ENCODE measurements at regions not wholly inside any gene's neighbourhood (a gene's known extent, or its start where the extent isn't known, plus 50 kb on each side); places are given as distances from the start of the nearest gene placed in this dataset.

DNA sequence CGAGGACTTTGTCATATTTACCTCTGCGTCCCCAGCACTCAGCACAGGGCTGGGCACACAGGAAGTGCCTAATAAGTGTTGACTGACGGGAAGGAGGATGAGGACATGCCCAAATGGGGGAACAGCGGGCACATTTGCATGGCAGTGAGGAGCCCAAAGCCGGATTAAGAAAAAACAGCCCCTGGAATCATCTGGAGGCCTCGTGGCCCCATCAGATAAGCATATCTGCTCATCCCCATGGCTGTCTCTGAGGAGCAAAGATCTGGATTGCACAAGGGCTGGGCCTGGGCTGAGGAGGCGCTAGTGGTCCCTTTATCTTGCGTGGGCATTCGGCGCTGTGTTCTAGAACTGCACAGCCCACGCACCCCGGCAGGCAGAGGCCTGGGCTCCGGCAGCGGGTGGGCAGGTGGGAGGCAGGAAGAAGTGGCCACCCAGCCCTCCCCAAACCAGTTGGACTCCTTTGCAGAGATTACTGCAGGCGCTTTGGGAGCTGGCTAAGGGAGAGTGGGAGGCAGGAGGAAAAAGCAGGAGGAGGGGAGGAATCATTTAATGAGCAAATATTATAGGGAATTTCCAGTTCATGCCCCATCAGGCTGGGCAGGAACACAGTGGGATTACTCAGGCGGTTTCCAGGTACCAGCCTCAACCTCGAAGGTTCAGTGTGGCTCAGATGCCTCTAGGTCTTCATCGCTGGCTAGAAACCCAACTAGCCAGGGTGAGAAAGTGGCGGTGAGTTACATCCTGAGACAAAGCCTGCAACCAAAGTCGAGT lies 108.1 kb downstream of the CEBPB start:
- DNase-seq (ENCODE audit: low read depth in 2 of 2), result no peak

DNA sequence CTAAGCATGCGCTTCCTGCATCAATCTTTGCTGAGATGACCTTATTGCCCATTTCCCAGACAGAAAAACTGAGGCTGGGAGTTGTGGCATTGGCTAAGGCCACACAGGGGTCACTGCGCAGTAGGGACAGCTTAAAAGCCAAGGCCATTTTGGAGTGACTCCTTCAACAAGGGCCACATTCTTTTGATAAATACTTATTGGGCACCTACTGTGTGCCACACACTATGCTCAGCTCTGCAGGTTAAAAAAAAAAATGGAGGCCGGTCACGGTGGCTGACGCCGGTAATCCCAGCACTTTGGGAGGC lies 108.6 kb downstream of the CEBPB start:
- DNase-seq (ENCODE audit: low read depth in 2 of 2), result no peak

DNA sequence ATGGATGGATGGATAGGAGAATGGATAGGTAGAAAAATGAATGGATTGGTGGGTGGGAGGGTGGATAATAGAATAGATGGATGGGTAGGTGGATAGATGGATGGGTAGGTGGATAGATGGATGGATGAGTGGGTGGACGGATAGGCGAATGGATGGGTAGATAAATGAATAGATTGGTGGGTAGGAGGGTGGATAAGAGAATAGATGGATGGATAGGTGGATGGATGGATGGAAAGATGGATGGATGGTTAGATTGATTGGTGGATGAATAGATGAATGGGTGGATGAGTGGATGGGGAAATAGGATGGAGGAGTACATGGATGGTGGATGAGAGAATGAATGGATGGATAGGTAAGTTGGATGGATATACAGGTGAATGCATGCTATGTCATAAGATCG lies 110.5 kb downstream of the CEBPB start:
- no peak for DNase-seq (ENCODE audit: low read depth in 2 of 2)

DNA sequence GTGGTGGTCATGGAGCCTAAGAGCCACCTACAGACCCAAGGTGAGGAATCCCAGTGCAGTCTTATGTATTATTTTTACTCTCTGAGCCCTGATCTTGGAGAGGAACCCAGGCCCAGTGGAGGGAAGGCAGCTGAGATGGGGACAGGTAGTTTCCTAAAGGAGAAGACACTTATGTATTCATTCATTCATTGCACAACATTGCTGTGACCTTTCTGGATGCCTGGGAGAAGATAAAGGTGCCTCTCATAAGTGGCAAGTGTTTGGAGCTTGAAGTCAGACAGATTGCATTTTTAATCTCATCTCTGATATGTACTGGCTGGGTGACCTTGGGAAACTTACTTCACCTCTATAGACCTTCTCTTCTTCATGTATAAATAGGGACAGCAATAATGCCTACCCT lies 111.1 kb downstream of the CEBPB start:
- DNase-seq (ENCODE audit: low read depth in 2 of 2), result no peak

DNA sequence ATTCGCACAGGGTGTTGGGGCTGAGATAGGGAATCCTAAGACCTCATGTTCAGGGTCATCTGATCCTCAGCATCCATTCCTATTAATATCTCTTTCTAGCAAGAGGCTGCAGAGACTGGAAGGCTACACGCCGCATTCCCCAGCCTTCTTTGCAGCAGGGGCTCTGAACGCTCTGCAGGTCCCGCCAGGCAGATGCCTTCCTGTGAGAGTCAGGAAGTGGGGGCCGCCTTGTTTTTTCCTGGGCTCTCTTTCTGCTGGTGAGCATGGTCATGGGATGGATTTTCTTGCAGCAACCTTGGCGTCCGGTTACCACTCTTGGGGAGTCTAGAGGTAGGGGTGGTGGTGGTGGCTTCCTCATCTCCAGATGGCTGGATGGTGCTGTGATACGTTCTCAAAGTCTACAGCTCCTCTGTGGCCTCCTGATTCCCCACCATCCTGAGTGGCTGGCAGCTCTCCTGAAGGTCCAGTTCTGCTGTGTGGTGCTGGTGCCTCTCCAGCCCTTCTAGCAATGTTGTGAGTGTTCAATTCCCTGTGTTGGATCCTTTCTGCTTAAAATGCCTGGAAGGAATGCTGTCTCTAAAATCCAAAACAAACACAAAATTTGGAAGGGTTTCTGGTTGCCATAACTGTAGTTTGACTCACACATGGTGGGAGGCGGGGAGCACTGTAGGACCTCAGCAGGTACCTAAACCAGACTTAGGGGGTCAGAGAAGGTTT lies 111.9 kb downstream of the CEBPB start:
- DNase-seq (ENCODE audit: low read depth in 2 of 2), result no peak

DNA sequence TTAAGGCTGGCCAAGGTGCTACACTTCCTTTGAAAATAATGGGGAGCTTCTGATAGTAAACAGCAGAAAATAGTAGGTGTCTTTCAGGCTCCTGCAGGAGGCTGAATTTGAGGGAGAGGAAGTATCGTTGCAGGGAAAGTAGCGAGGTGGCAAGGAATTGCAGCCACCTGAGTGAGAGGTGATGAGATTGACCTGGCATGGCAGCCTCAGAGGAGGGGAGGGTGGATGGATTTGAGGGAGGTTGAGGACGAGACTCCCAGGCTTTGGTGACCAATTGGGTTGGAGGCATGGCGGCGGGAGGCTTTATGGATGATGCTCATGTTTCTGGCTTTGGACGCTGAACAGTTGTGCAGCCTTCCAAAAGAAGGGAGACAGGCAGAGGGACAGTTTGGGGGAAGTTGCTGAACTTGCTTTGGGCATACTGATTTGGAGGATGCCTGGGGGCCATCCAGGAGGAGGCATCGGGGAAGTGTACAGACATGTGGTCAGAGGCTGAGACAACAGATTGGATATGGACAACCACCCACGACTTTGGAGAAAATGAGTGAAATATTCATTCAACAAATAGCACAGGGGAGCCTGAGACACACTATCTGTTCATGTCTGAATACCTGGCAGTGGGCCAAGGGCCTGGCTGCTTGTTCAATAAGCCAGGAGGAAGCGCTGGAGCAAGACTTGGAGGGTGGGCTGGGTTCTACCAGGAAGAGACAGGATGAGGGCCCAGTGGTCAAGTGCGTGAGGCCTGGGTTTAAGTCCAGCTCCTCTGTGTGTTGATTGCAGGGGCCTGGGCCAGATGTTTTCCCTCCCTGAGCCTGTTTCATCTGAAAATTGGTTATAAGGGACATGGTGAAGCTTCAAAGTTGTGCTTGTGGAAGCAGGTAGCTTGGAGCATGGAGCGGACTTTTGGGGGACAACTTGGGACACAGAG lies 113.2 kb downstream of the CEBPB start:
- DNase-seq (ENCODE audit: low read depth in 2 of 2), result no peak

DNA sequence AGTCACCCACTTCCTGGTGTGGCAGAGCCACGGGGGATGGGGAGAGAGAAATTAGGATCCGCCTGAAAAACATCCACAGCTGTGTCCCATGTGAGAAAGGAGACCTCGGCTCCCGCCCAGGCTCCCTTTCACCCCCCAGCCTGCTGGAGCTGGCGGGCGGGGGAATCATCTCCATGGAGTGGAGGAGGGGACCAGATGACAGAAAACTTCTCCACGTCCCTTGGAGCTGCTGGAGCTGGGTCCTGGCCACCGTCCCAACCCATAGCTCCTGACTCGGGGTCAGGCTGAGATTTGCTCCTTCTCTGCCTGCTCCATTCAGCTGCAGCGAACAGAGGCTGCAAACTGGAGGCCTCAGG lies 113.8 kb downstream of the CEBPB start:
- no peak for DNase-seq (ENCODE audit: low read depth in 2 of 2)

DNA sequence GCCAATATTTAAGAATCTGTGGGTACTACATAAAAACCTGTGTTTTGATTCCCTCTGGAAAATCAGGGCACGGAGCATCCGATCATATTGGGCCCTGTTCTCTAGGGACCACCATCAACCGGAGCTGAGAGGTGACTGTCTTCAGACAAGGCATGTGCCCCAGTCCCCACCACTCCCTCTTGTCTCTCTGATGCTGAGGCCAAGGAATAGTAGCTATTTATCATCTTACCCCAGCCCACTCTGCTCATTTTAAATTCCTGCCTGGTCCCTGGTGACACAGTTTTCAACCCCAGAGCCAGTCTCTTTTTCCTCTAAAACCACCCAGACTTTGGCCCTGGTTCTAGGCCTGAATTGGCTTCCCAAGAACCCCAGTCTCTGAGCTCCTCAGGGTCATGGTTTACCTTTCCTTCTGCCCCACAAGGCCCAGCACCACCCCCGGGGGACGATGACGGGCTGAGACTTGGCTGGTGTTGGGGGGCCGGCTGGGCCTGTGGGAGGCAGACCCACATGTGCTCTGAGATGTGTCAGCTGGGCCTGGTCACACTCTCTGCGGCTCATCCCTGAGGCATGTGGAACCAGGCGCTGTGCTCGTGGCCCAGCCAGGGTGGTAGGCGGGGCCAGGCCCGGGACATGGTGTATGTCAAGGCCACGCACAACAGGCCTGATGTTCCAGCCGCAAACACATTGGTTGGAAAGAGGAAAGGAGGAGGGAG lies 114.4 kb downstream of the CEBPB start:
- no peak for DNase-seq (ENCODE audit: low read depth in 2 of 2)

DNA sequence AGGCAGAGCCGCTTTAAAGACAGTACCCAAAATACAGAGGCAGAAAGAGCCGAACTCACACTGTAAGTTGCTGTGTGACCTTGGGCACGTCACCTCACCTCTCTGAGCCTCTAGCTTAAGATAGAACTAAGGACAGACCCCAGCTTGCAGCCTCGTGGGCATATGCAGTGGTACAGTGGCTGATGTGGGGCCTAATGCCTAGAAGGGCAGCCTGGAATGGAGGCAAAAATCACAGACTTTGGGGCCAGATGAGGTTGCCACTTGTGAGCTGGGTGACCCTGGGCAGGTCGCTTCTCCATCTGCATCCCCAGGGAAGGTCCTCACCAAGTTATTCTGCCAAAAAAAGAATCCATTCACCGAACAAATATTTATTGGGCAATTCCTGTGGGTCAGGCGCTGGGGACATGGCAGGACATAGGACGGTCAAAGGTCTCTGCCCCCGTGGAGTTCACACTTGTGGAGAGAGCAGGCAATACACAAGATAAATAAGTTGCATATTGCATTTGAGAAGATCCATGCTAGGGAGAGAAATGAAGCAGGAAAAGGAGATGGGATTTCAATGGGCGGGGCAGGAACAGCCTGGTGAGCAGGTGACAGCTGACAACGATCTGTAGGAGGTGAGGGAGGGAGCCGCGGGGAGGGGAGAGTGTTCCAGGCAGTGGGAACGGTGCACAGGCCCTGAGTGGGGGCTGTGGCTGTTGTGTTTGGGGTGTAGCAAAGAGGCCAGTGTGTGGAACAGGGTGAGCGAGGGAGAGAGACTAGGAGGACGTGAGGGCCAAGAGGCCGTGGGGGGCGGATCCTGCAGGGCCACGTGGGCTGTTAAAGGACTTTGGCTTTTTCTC lies 115.2 kb downstream of the CEBPB start:
- no peak for DNase-seq (ENCODE audit: low read depth in 2 of 2)

DNA sequence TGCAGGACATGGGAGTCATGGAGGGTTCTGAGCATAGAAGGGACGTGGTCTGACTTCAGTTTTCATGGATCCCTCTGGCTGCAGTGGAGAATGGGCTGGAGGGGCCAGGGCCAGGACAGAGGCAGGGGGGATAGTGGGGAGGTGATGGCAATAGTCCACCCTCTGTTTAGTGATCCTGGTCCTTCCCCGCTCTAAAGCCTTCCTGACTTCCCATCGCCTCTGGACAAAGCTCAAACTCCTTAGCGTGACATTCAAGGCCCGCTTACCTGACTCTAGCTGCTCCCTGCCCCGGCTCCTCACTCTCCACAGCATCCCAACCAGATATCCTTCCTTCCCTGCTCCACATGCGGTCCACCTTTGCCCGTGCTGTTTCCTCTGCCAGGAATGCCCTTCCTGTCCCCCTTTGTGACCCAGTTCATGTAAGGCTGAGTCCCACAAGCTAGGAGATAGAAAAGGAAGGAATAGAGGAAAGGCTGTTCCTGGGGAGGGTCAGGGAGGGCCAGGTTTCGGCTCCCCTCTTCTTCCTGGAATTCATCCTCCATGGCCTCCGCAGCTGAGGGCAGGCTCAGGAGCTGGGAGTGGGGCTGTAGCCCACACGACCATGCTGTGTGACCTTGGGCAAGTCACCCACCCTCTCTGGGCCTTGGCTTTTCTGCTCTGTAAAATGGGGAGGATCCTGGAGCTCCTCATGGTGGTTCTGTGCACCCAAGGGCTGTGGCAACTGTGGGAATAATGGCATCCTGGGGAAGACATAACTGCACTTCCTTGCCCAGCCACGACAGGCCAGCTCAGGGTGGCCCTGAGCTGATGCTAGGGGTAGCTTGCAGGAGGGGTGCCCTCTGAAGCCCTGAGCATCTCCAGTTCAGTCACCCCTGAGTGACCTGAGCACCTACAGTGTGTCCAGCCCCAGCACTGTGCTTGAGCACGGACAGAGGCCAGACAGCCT lies 116.1 kb downstream of the CEBPB start:
- no peak for DNase-seq (ENCODE audit: low read depth in 2 of 2)

DNA sequence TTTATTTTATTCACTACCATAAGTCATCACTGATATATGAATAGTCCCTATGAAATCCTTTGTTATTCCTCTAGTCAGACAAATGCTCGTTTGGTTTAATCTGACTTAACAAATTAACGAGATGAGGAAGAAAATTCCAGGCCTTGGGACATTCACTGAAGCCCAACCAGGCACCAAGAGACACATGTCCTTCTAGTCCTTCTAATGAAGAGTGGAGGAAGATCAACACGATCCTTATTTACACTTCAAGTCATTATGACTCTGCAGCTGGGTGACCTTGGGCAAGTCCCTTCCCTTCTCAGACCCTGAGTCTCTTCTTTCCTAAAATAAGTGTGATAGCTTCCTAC lies 117.5 kb downstream of the CEBPB start:
- DNase-seq (ENCODE audit: low read depth in 2 of 2), result no peak

DNA sequence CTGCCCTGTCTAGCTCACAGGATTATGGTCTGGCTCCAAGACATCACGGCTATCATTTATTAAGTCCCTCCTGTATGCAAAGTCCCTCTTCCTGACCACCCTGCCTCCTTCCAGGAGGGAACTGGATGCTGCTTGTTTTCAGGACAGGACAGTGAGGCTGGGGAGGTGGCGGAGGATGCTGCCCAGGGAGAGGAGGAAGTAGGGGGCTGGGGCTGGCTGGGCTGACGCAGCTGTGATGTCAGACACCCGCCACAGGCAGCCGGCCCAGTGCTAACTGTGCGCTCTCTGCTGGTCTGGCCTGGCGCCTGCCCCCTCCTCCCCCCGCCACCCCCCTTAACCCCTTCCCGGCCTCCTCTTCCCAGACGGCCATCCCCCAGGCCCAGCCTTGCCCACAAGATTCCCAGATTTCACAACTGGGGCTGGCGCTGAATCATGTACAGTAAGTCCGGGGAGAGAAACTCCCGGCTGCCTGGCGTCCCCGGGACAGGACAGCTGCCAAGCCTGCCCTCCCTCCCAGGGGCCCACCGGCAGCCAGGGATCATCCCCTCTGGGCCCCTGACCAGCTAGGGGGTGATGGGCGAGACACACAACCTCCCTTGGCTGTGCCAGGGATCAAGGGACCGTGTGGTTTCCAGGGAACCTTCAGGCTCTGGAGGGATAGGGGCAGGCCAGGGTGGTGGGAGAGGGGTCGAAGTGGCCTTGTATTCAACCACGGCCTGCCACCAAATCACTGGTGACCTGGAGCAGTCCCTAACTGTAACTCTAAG lies 118.1 kb downstream of the CEBPB start:
- no peak for DNase-seq (ENCODE audit: low read depth in 2 of 2)

DNA sequence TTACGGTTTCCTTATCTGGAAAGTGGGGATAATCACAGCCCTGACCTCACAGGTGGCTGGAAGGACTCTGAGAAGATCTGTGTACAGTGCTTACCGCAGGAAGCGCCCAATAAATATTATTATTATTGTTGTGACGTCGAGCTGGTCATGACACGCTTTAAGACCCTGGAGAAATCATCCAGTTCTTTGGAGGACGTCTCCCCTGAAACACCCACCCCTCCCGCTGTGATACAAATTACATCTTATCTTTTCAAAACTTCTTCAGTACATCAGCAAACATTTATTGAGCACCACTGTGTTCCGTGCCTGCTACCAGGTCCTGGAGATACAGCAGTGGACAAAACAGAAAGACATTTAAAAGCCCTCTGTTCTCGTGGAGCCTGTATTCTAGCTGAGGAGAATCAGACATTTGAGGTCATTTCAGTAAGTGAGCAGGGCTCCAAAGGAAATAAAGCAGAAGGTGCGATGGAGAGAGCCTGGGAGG lies 118.7 kb downstream of the CEBPB start:
- DNase-seq (ENCODE audit: low read depth in 2 of 2), result no peak

DNA sequence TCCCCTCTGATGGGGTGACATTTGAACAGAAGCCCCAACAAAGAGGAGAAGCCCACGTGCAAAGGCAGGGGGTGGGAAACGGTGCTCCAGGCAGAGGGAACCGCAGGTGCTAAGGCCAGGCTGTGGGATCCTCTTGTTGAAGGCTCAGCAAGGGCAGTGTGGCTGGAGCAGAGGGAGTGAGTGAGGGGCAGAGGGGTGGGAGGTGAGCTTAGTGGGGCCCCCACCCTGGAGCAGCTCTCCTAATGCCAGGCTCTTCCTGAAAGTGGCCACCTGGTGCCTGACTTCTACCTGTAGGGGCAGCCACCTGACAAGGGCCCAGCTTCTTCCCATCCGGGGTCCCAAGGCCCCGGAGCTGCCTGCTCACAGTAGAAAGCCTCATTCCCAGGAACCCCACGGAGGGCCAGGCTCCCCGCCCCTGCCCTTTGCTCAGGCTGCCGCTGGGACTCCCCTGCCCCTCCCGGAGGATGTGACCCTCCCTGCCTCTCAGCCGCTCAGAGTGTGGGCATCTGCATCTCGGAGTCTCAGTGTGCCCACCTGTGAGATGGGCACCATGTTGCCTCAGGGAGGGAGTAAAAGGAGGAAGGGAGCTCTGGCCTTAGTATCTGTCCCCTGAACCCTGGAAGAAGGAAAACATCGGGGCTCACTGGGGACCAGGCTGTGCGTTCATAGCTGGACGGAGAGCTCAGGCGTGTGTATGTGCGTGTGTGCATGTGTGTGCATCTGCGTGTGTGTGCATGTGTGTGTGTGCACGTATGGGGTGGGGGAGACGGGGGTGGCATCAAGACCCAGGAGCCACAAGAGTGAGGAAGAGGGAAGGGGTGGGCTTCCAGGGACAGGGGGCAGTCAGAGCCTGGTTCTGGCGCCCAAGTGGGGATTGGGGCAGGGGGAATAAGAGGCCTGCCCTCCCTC lies 119.4 kb downstream of the CEBPB start:
- no peak for DNase-seq (ENCODE audit: low read depth in 2 of 2)

DNA sequence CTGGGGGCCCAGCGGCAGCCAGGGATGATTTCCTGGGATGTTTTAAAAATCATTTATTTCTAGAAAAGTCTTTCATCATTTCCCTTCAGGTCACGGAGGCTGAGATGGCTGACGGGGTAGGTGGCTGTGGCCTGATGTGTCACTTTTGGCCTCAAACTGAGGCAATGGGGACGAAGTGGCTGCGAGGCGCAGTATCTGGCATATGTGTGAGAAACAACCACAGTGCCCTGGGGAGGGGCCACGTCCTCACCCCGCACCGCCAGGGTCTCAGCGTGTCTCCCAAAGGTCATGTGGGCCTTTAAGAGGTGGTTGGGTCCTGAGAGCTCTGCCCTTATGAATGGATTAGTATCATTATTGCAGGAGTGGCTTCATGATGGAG lies 120.0 kb downstream of the CEBPB start:
- no peak for DNase-seq (ENCODE audit: low read depth in 2 of 2)

DNA sequence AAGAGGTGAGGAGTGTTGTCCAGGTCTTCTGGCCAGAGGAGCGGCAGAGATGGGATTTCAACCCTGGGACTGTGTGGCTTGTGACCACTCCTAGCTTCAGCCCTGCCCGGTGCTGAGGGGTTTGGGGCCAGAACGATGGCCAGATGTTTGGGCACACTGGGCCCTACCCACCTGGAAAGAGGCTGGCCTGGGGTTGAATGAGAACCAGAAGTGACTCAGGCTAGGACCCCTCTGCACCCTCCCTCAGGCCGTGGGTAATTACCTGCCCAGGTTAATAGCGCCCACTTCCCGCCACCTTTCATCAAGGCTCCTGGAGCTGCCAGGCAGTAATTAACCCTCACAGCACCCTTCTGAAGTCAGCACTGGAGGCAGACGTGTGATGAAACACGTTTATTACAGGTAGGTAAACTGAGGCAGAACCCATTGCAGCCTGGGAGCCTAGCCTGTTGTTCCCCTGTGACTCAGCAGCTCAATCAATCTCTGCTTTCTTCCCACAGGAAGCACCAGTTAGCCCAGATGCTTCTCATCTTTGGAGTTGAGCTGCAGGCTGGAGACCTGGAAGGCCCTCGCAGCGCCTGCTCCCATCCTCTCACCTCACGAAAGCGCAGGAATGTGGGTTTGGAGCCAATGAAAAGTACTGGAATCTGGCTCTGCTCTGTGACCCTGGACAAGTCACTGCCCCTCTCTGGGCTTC lies 120.8 kb downstream of the CEBPB start:
- DNase-seq (ENCODE audit: low read depth in 2 of 2), result no peak

DNA sequence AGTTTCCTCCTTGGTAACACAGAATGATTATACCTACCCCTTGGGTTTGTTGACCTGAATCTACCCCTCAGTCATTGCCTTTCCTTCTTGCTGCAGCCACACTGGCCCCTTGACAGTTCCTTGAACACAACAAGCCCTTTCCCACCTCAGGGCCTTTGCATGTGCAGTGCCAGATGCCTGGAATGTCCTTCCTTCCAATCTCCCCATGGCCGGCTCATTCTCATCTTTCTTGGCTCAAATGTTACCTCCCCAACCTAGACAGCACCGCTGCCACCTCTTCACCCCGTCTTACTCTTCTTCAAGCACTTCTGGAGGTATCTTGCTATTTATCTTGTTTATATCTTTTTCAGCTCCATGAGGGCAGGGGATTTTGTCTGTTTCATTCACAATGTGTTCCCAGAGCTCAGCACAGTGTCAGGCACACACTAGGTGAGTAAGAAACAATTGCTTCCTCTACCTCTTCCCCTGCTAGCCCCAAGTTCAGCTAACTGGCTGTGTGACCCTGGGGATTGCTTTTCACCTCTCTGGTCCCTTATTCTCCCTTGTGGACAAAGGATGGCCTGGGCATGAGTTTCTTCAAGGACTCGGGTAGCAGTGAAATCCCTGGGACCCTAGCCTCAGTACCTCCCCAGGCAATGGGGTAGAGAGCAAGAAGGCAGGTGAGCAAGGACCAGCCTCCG lies 121.5 kb downstream of the CEBPB start:
- no peak for DNase-seq (ENCODE audit: low read depth in 2 of 2)

Measured in stimulated activated CD4-positive, alpha-beta T cell treated with anti-CD3 and anti-CD28 coated beads, Interleukin-1b, Interleukin-23, amount 100 ng/mL, for 1 hour (primary cell).